ENCODE measurements at regions not wholly inside any gene's neighbourhood (a gene's known extent, or its start where the extent isn't known, plus 50 kb on each side); places are given as distances from the start of the nearest gene placed in this dataset.

DNA sequence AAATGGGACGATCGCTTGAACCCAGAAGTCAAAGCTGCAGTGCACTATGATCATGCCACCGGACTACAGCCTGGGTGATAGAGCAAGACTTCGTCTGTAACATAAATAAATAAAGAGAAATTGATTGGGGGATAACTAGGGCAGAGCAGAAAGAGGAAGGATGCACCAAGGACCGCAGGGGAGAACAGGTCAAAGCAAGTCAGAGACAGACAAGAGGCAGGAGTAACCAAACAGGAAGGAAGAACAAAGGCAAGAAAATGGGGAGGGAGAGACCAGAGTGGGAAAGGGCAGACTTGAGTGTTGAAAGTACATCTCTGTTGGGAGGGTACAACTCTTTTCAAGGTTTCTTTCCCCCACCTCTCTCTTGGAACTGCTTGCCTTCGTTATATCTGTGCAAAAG is 50.8 kb upstream of the ELK3 start:
- CTCF ChIA-PET (ENCODE audit: low intra/inter-chr PET ratio, low total read pairs), result no interaction called here
- H3K36me3 ChIP-seq (replicated peaks in 1 of 2; ENCODE audit: control insufficient read depth in 1 of 2, insufficient read depth in 2 of 2, low read length in 2 of 2), result no peaks in the 10 kb centered on the region
- in situ Hi-C loops (cut with HindIII; ENCODE audit: extremely low pct_ligation_motif_present, low pct_unique_long_range_greater_than_20kb) (no loop called here), intact Hi-C loops (cut with micrococcal nuclease; ENCODE audit: unreplicated experiment) (no loop called here)
- H3K27me3 ChIP-seq (ENCODE audit: control insufficient read depth in 1 of 2, insufficient read depth in 2 of 2, low read length in 2 of 2), result no peaks in the 10 kb centered on the region; a peak in 1 of 5 replicates
- POLR2A ChIA-PET, result no interaction called here
- no peak overlapping the region for H2AFZ ChIP-seq (ENCODE audit: low read length)
- H3K4me2 ChIP-seq (ENCODE audit: low read depth, low read length), result no peak overlapping the region
- ATAC-seq (no peak), DNase-seq (ENCODE audit: low spot score) (no peak), FAIRE-seq (no peak)
- no peaks in the 10 kb centered on the region for H3K4me1 ChIP-seq (ENCODE audit: insufficient read depth, low read length)
- H3K9ac ChIP-seq (ENCODE audit: insufficient read depth, low read depth, low read length), result no peak overlapping the region
- no peak overlapping the region for H3K27ac ChIP-seq (ENCODE audit: extremely low read length, insufficient read depth, low read length)
- no peaks in the 10 kb centered on the region for H3K9me3 ChIP-seq (ENCODE audit: low read length)
- no peaks in the 10 kb centered on the region for H4K20me1 ChIP-seq (ENCODE audit: insufficient read depth, low read length)
- 45% methylated on average over 6 of the region's 6 CpGs for WGBS (ENCODE audit: low lambda C conversion rate)
- H3K79me2 ChIP-seq (ENCODE audit: insufficient read depth, low read length), result no peaks in the 10 kb centered on the region
- no peak overlapping the region for H3K4me3 ChIP-seq (replicated peaks in 1 of 3; ENCODE audit: insufficient read depth in 1 of 3, low read depth in 2 of 3, low read length in 3 of 3)
- BruUV-seq (replicated peaks), result no TSS peak
- TF ChIP-seq, protein P1, sequence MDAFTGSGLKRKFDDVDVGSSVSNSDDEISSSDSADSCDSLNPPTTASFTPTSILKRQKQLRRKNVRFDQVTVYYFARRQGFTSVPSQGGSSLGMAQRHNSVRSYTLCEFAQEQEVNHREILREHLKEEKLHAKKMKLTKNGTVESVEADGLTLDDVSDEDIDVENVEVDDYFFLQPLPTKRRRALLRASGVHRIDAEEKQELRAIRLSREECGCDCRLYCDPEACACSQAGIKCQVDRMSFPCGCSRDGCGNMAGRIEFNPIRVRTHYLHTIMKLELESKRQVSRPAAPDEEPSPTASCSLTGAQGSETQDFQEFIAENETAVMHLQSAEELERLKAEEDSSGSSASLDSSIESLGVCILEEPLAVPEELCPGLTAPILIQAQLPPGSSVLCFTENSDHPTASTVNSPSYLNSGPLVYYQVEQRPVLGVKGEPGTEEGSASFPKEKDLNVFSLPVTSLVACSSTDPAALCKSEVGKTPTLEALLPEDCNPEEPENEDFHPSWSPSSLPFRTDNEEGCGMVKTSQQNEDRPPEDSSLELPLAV (CRISPR knock-in tag; conservative IDR thresholded peaks at IDR 0.05; ENCODE audit: low read depth), result no peak
- TF ChIP-seq, protein P2, sequence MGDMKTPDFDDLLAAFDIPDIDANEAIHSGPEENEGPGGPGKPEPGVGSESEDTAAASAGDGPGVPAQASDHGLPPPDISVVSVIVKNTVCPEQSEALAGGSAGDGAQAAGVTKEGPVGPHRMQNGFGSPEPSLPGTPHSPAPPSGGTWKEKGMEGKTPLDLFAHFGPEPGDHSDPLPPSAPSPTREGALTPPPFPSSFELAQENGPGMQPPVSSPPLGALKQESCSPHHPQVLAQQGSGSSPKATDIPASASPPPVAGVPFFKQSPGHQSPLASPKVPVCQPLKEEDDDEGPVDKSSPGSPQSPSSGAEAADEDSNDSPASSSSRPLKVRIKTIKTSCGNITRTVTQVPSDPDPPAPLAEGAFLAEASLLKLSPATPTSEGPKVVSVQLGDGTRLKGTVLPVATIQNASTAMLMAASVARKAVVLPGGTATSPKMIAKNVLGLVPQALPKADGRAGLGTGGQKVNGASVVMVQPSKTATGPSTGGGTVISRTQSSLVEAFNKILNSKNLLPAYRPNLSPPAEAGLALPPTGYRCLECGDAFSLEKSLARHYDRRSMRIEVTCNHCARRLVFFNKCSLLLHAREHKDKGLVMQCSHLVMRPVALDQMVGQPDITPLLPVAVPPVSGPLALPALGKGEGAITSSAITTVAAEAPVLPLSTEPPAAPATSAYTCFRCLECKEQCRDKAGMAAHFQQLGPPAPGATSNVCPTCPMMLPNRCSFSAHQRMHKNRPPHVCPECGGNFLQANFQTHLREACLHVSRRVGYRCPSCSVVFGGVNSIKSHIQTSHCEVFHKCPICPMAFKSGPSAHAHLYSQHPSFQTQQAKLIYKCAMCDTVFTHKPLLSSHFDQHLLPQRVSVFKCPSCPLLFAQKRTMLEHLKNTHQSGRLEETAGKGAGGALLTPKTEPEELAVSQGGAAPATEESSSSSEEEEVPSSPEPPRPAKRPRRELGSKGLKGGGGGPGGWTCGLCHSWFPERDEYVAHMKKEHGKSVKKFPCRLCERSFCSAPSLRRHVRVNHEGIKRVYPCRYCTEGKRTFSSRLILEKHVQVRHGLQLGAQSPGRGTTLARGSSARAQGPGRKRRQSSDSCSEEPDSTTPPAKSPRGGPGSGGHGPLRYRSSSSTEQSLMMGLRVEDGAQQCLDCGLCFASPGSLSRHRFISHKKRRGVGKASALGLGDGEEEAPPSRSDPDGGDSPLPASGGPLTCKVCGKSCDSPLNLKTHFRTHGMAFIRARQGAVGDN (CRISPR knock-in tag; IDR thresholded peaks at IDR 0.05), result no peak
- TF ChIP-seq ZNF703 (CRISPR knock-in tag; IDR thresholded peaks at IDR 0.05; ENCODE audit: borderline replicate concordance) (no peak), ZNF569 (CRISPR knock-in tag; IDR thresholded peaks at IDR 0.05; ENCODE audit: borderline replicate concordance) (no peak), CBX1 (IDR thresholded peaks at IDR 0.05; ENCODE audit: low read depth) (no peak)
- TF ChIP-seq, protein P3, sequence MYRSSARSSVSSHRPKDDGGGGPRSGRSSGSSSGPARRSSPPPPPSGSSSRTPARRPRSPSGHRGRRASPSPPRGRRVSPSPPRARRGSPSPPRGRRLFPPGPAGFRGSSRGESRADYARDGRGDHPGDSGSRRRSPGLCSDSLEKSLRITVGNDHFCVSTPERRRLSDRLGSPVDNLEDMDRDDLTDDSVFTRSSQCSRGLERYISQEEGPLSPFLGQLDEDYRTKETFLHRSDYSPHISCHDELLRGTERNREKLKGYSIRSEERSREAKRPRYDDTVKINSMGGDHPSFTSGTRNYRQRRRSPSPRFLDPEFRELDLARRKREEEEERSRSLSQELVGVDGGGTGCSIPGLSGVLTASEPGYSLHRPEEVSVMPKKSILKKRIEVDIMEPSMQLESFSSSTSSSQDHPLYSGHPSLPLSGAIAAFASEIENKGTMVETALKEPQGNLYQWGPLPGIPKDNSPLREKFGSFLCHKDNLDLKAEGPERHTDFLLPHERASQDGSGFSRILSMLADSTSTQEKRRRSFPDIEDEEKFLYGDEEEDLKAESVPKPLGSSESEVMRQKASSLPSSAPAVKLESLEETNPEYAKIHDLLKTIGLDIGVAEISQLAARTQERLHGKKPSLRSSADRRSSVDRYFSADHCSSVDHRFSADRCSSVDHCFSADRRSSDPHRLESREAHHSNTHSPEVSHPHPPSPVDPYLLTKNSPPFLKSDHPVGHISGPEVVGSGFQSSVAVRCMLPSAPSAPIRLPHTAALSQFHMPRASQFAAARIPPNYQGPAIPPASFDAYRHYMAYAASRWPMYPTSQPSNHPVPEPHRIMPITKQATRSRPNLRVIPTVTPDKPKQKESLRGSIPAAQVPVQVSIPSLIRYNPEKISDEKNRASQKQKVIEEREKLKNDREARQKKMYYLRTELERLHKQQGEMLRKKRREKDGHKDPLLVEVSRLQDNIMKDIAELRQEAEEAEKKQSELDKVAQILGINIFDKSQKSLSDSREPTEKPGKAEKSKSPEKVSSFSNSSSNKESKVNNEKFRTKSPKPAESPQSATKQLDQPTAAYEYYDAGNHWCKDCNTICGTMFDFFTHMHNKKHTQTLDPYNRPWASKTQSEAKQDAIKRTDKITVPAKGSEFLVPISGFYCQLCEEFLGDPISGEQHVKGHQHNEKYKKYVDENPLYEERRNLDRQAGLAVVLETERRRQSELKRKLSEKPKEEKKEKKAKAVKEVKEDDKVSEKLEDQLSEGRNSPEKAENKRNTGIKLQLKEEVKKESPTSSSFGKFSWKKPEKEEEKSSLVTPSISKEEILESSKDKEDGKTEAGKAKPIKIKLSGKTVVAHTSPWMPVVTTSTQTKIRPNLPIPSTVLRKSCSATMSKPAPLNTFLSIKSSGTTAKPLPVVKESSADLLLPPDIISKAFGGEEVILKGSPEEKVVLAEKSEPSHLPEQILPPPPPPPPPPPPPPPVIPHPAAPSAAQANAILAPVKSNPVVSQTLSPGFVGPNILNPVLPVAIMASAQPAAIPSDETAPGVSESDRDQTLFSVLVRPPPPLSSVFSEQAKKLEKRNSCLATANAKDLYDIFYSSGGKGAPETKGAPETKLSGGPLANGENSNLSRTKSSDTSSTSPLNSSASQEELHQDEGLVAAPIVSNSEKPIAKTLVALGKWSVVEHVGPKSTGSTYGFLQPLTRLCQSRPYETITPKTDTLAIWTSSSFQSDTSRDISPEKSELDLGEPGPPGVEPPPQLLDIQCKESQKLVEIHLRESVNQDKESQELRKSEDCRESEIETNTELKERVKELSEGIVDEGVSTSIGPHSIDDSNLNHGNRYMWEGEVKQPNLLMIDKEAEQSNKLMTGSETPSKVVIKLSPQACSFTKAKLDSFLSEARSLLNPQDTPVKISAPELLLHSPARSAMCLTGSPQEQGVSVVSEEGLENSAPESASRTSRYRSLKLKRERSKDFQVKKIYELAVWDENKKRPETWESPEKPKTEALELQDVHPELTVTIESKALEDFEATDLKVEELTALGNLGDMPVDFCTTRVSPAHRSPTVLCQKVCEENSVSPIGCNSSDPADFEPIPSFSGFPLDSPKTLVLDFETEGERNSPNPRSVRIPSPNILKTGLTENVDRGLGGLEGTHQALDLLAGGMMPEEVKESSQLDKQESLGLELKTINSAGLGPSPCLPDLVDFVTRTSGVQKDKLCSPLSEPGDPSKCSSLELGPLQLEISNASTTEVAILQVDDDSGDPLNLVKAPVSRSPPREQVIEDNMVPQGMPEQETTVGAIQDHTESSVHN (CRISPR knock-in tag; IDR thresholded peaks at IDR 0.05), result no peak
- TF ChIP-seq, protein P4, sequence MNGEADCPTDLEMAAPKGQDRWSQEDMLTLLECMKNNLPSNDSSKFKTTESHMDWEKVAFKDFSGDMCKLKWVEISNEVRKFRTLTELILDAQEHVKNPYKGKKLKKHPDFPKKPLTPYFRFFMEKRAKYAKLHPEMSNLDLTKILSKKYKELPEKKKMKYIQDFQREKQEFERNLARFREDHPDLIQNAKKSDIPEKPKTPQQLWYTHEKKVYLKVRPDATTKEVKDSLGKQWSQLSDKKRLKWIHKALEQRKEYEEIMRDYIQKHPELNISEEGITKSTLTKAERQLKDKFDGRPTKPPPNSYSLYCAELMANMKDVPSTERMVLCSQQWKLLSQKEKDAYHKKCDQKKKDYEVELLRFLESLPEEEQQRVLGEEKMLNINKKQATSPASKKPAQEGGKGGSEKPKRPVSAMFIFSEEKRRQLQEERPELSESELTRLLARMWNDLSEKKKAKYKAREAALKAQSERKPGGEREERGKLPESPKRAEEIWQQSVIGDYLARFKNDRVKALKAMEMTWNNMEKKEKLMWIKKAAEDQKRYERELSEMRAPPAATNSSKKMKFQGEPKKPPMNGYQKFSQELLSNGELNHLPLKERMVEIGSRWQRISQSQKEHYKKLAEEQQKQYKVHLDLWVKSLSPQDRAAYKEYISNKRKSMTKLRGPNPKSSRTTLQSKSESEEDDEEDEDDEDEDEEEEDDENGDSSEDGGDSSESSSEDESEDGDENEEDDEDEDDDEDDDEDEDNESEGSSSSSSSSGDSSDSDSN (CRISPR knock-in tag; IDR thresholded peaks at IDR 0.05), result no peak

All from HepG2 (cell line).